Parathyroid adenoma (tissue), 2 donors: ENCODE measurements at regions not wholly inside any gene's neighbourhood (a gene's known extent, or its start where the extent isn't known, plus 50 kb on each side); places are given as distances from the start of the nearest gene placed in this dataset.

Experiments used
- H2AFZ ChIP-seq: fragments of 300-600 bp; sonication (generic); one replicate; pipeline ENCODE4 v1.7.0; 2017; ENCODE audit warnings: antibody characterized with exemption, mild to moderate bottlenecking
- H3K27ac ChIP-seq: fragments of 300-600 bp; sonication (generic); one replicate; pipeline ENCODE4 v1.7.0; 2017
- H3K27me3 ChIP-seq: fragments of 300-600 bp; sonication (generic); one replicate; pipeline ENCODE4 v1.7.0; 2017; ENCODE audit warnings: low read length; ENCODE audit not compliant: control insufficient read depth, insufficient read depth
- H3K36me3 ChIP-seq: fragments of 300-600 bp; sonication (generic); one replicate; pipeline ENCODE4 v1.7.0; 2017; ENCODE audit warnings: low read length; ENCODE audit not compliant: control insufficient read depth, insufficient read depth
- H3K4me1 ChIP-seq: fragments of 300-600 bp; sonication (generic); one replicate; pipeline ENCODE4 v1.7.0; 2017; ENCODE audit warnings: control low read depth
- H3K4me2 ChIP-seq: fragments of 300-600 bp; sonication (generic); one replicate; pipeline ENCODE4 v1.7.0; 2017; ENCODE audit warnings: low read length
- H3K4me3 ChIP-seq: fragments of 300-600 bp; sonication (generic); one replicate; pipeline ENCODE4 v1.7.0; 2017; ENCODE audit warnings: low read depth, low read length
- H3K79me2 ChIP-seq: fragments of 300-600 bp; sonication (generic); one replicate; pipeline ENCODE4 v1.7.0; 2017; ENCODE audit warnings: control low read depth
- H3K9ac ChIP-seq: fragments of 300-600 bp; sonication (generic); one replicate; pipeline ENCODE4 v1.7.0; 2017; ENCODE audit warnings: mild to moderate bottlenecking
- H3K9me3 ChIP-seq: fragments of 300-600 bp; sonication (generic); one replicate; pipeline ENCODE4 v1.7.0; 2017; ENCODE audit warnings: low read length; ENCODE audit not compliant: control insufficient read depth
- TF ChIP-seq, protein P1 (sequence below): fragments of 300-600 bp; sonication (generic); IDR thresholded peaks from one replicate; pipeline ENCODE4 v1.7.0; 2017; ENCODE audit warnings: antibody characterized with exemption, mild to moderate bottlenecking
- donor health status: primary hyperparathyroidism.

DNA sequence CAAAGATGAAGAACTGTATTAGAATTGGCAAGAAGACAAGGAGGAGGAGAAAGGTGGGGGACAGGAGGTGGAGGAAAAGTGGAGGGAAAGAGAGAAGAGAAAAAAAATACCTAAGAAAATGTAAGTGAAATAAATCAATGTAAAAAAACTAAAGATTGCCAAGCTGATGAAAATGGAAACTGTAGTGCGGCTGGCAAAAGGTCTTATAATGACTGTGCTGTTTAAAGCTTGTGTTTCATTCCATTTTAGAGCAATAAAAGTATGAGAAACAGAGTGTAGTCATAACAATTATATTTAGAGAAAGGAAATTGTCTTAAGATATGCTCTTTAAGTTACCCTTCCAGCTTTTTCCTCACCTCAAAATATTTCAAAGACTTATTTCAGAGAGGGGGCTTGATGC lies 670.5 kb upstream of the SEMA6A start:
- Histone ChIP-seq H3K36me3 (no peaks in the 10 kb centered on the region), H3K27me3 (no peaks in the 10 kb centered on the region), H3K4me3 (no peak overlapping the region), H3K27ac (no peak overlapping the region), H3K4me1 (no peaks in the 10 kb centered on the region), H3K4me2 (no peak overlapping the region), H3K9me3 (no peaks in the 10 kb centered on the region), H3K9ac (no peak overlapping the region), H3K79me2 (no peaks in the 10 kb centered on the region), H2AFZ (no peak overlapping the region)
- TF ChIP-seq, protein P1, sequence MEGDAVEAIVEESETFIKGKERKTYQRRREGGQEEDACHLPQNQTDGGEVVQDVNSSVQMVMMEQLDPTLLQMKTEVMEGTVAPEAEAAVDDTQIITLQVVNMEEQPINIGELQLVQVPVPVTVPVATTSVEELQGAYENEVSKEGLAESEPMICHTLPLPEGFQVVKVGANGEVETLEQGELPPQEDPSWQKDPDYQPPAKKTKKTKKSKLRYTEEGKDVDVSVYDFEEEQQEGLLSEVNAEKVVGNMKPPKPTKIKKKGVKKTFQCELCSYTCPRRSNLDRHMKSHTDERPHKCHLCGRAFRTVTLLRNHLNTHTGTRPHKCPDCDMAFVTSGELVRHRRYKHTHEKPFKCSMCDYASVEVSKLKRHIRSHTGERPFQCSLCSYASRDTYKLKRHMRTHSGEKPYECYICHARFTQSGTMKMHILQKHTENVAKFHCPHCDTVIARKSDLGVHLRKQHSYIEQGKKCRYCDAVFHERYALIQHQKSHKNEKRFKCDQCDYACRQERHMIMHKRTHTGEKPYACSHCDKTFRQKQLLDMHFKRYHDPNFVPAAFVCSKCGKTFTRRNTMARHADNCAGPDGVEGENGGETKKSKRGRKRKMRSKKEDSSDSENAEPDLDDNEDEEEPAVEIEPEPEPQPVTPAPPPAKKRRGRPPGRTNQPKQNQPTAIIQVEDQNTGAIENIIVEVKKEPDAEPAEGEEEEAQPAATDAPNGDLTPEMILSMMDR, result no peak

DNA sequence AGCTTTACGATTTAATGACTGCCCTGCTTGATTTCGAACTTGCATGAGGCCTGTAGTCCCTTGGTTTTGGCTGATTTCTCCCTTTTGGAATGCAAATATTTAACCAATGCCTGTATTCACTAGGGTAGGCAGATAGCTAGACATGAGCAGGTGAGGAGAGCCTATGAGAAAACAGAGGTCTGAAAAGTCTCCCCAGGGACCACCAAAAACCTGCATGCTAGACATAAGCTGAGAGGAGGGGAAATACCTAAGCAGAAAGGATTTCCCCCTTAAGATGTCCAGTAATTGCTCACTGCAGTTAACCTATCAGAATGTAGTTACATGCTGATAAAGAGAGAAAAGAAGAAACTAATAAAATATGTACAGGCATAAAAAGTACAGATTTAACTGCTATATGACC lies 667.4 kb upstream of the SEMA6A start:
- H3K9me3 ChIP-seq, result no peaks in the 10 kb centered on the region

DNA sequence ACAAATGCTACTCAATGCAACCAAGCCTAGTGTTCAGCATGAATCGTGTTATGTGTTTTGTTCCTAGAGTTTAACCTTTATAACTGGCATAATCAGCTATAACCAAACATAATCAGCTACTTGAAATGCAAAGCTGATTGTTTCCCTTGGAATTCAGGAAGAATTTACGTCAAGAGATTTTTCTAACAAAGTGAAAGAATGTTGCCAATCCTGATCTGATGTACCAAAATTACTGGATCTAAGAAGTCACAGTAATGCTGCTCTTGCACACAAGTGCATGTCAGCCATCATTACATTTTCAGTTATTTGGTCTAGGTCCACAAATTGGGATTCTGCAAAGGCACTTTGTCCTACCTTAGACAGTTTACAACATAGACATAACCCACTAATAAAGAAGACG lies 662.3 kb upstream of the SEMA6A start:
- Histone ChIP-seq H3K9me3 (no peaks in the 10 kb centered on the region), H3K4me1 (no peaks in the 10 kb centered on the region), H3K4me2 (no peak overlapping the region), H2AFZ (no peak overlapping the region), H3K27ac (no peak overlapping the region), H3K79me2 (no peaks in the 10 kb centered on the region), H3K27me3 (no peaks in the 10 kb centered on the region), H3K4me3 (no peak overlapping the region), H3K36me3 (no peaks in the 10 kb centered on the region), H3K9ac (no peak overlapping the region)
- TF ChIP-seq, protein P1, result no peak

More for the DNA sequence above, 667.4 kb upstream of the SEMA6A start:
- Histone ChIP-seq H3K4me2 (no peak overlapping the region), H3K27ac (no peak overlapping the region), H3K9ac (no peak overlapping the region), H3K79me2 (no peaks in the 10 kb centered on the region), H3K4me1 (no peaks in the 10 kb centered on the region), H2AFZ (no peak overlapping the region), H3K27me3 (no peaks in the 10 kb centered on the region), H3K4me3 (no peak overlapping the region), H3K36me3 (no peaks in the 10 kb centered on the region)
- TF ChIP-seq, protein P1, result no peak

DNA sequence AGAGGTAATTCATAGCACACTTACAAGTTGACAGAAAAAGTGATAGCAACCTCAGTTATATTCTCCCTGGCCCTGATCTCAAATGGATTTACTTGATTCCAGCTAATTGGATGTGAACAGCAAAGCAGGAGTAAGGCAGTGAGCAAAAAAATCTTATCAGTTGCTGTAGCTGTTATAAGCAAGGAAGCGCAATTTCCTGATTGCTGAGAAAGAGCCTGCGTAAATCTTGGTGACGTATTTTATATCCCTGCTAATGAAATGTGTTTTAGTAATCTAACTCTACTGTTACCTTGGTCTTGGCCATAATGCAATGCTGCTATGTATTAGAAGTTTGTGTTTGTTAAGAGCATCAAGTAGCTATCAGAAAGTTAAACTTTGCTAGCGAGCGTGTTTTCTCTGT lies 661.2 kb upstream of the SEMA6A start:
- Histone ChIP-seq H3K27me3 (no peaks in the 10 kb centered on the region), H3K27ac (no peak overlapping the region), H3K9ac (no peak overlapping the region), H3K36me3 (no peaks in the 10 kb centered on the region), H3K9me3 (no peaks in the 10 kb centered on the region), H2AFZ (no peak overlapping the region), H3K4me1 (no peaks in the 10 kb centered on the region), H3K79me2 (no peaks in the 10 kb centered on the region), H3K4me3 (no peak overlapping the region), H3K4me2 (no peak overlapping the region)
- TF ChIP-seq, protein P1, result no peak

DNA sequence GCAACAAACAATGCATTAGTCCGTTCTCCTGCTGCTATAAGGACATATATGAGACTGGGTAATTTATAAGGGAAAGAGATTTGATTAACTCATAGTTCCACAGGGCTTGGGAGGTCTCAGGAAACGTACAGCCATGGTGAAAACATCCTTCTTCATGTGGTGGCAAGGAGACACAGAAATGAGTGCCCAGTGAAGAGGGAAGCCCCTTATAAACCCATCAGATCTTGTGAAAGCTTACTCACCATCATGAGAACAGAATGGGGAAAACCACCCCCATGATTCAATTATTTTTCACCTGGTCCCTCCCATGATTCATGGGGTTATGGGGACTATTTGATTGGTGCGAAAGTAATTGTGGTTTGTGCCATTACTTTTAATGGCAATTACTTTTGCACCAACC lies 655.8 kb upstream of the SEMA6A start:
- Histone ChIP-seq H3K36me3 (no peaks in the 10 kb centered on the region), H3K4me3 (no peak overlapping the region), H3K4me2 (no peak overlapping the region), H3K9me3 (no peaks in the 10 kb centered on the region), H3K27ac (no peak overlapping the region), H3K9ac (no peak overlapping the region), H2AFZ (no peak overlapping the region), H3K27me3 (no peaks in the 10 kb centered on the region), H3K4me1 (no peaks in the 10 kb centered on the region), H3K79me2 (no peaks in the 10 kb centered on the region)
- TF ChIP-seq, protein P1, result no peak
